ENCODE measurements at regions not wholly inside any gene's neighbourhood (a gene's known extent, or its start where the extent isn't known, plus 50 kb on each side); places are given as distances from the start of the nearest gene placed in this dataset.

DNA sequence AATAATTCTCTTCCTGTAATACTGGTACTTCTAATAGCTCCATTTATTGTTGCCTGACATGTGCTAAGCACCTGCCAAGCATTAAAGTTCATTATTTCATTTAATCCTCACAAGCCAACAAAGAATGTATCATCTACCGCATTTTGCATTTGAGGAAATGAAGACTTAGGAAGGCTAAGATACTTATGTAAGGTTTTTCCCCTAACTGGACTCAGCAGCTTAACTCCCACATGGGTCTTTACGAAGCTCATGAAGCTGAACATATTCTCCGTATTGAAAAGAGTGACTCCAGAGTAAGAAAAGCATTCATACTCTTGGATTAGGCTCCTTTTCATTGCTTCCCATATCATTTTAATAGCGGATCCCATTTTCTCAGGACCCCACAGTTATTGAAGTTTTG lies 155.7 kb upstream of the TMEM72 start:
- ChIA-PET CTCF (no interaction called here), POLR2A (no interaction called here)
- no peak for DNase-seq (ENCODE audit: low read depth, low spot score)
- no peak overlapping the region for H3K4me3 ChIP-seq (ENCODE audit: low read depth, low read length)
- TF ChIP-seq, protein P1, sequence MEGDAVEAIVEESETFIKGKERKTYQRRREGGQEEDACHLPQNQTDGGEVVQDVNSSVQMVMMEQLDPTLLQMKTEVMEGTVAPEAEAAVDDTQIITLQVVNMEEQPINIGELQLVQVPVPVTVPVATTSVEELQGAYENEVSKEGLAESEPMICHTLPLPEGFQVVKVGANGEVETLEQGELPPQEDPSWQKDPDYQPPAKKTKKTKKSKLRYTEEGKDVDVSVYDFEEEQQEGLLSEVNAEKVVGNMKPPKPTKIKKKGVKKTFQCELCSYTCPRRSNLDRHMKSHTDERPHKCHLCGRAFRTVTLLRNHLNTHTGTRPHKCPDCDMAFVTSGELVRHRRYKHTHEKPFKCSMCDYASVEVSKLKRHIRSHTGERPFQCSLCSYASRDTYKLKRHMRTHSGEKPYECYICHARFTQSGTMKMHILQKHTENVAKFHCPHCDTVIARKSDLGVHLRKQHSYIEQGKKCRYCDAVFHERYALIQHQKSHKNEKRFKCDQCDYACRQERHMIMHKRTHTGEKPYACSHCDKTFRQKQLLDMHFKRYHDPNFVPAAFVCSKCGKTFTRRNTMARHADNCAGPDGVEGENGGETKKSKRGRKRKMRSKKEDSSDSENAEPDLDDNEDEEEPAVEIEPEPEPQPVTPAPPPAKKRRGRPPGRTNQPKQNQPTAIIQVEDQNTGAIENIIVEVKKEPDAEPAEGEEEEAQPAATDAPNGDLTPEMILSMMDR (IDR thresholded peaks at IDR 0.05; ENCODE audit: insufficient read depth, low read length, missing control alignments): no peak

DNA sequence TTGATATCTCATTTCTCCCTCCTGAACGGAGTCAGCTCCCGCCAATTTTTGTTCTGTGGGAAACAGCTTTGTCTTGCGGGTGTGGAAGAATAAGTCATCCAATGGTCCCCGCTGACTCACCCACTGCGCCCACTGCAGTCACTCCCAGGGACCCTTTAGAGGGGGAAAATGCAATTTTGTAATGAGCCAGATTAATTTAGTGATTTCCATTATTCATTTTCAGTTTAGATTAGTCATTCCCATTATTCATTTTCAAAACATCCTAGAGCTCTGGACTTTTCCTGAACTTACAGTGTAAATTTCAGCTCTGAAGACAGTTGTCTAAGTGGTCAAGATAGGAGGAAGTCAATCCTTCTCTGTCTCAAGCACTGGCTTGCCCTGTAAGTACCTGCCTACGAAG lies 154.9 kb upstream of the TMEM72 start:
- ChIA-PET CTCF (interaction anchor here (0.9 kb wide), 1 partner anchor 470 kb away, joined by 3 read pairs; no protein-coding TSS in a partner anchor), POLR2A (no interaction called here)
- no peak overlapping the region for H3K4me3 ChIP-seq (ENCODE audit: low read depth, low read length)
- TF ChIP-seq, protein P1 (IDR thresholded peaks at IDR 0.05; ENCODE audit: insufficient read depth, low read length, missing control alignments): no peak
- DNase-seq (ENCODE audit: low read depth, low spot score): no peak

DNA sequence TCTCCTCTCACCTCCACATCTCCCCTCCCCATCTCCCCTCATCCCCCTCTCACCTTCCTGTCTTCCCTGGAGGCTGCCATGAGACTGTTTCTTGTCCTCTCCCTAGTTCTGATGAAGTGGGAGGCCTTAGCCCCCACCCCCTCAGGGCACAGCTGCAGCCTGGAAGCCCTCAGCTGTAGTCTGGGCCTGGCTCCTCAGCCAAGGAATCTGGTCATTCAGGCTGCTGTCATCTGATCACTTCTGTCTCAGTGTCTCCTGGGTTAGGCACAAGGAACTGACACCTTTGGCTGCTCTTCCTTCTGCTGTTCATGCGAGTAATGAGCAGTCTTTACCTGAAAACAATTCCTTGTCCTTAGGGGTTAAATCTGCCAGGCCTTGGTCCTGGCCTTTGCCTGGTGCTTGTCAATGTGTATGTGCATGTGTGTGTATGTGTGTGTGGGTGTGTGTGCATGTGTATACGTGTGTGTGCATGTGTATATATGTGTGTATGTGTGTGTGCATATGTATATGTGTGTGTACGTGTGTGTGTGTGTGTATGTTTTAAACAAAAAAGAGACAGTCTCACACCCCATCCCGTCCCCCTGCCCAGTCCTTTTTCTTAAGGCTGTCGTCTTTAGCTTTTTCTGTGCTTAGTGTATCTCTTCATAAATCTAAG lies 153.5 kb upstream of the TMEM72 start:
- POLR2A ChIA-PET: no interaction called here
- CTCF ChIA-PET: no interaction called here
- H3K4me3 ChIP-seq (ENCODE audit: low read depth, low read length): no peak overlapping the region
- no peak for DNase-seq (ENCODE audit: low read depth, low spot score)
- TF ChIP-seq, protein P1 (IDR thresholded peaks at IDR 0.05; ENCODE audit: insufficient read depth, low read length, missing control alignments): no peak

DNA sequence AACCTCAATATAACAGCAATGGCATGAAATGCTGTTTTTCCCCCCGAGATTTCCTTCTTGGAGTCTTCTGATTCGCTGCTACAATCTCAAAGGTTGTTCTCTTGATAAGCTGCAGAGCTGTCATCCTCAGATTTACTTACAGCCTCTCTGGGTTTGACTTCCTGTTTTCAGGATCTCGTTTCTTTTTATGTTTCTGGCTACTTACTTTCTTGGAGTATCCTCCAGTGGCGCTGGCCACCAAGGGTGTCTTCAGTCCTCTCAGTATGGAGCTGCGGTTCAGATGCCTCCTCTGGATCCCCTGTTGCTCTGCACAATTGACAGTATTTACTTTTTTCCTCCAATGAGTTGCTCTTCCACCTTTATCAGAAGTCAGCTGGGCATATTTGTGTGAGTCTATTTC lies 152.0 kb upstream of the TMEM72 start:
- POLR2A ChIA-PET: no interaction called here
- no peak for DNase-seq (ENCODE audit: low read depth, low spot score)
- TF ChIP-seq, protein P1 (IDR thresholded peaks at IDR 0.05; ENCODE audit: insufficient read depth, low read length, missing control alignments): no peak
- CTCF ChIA-PET: no interaction called here
- H3K4me3 ChIP-seq (ENCODE audit: low read depth, low read length): no peak overlapping the region

DNA sequence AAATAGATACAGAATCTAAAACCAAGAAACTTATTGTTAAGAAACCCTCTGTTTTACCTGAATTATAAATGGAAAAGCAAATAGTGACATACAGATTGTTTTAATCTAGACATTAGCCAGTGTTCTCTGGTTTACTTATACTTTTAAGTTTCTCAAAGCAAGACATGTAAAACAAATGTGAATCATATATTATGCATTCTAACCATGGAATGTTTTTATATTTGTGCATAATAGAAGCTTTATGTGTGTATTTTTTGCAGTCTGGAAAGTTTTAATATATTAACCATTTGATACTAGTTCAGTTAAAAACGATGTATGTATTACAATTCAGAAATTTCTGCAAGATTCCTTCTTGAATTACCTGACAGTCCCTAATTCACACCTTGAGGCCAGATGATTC lies 150.6 kb upstream of the TMEM72 start:
- no peak overlapping the region for H3K4me3 ChIP-seq (ENCODE audit: low read depth, low read length)
- DNase-seq (ENCODE audit: low read depth, low spot score): no peak
- POLR2A ChIA-PET: no interaction called here
- CTCF ChIA-PET: interaction anchor here (1.0 kb wide), 1 partner anchor 18 kb away, joined by 3 read pairs; no protein-coding TSS in a partner anchor
- TF ChIP-seq, protein P1 (IDR thresholded peaks at IDR 0.05; ENCODE audit: insufficient read depth, low read length, missing control alignments): no peak

DNA sequence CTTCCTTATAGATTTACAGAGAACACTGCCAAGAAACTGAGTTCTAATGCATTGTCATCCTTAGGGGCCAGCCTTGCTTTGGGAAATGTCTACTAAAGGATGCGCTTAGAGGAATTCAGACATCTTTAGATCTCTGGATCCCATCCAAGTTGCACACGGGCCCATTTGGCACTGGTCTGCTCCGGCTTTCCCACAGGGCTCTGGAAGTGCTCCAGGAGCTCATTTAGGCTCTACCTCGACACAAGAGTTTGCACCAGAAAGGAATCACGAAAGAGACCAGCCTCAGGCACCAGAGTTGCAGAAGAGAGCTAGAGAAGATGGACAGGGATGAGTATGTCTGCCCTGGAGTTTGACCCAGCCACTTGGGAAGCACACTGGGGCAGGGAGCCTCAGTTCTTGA lies 150.1 kb upstream of the TMEM72 start:
- no peak for DNase-seq (ENCODE audit: low read depth, low spot score)
- H3K4me3 ChIP-seq (ENCODE audit: low read depth, low read length): no peak overlapping the region
- POLR2A ChIA-PET: no interaction called here
- TF ChIP-seq, protein P1 (IDR thresholded peaks at IDR 0.05; ENCODE audit: insufficient read depth, low read length, missing control alignments): no peak
- CTCF ChIA-PET: interaction anchor here (1.0 kb wide), 1 partner anchor 18 kb away, joined by 3 read pairs; no protein-coding TSS in a partner anchor
